HEK293 (cell line): ENCODE measurements at regions not wholly inside any gene's neighbourhood (a gene's known extent, or its start where the extent isn't known, plus 50 kb on each side); places are given as distances from the start of the nearest gene placed in this dataset.

Experiments used
- CTCF ChIA-PET: fragments of 350-600 bp; formaldehyde crosslinking; extraction: SDS; loops from one replicate; lab custom pipeline; 2021; ENCODE audit warnings: antibody characterized with exemption; lab: Yijun Ruan, JAX
- POLR2A ChIA-PET: fragments of 300-600 bp; formaldehyde crosslinking; extraction: SDS; loops from one replicate; lab custom pipeline; 2020; ENCODE audit warnings: antibody characterized with exemption, inconsistent platforms; lab: Yijun Ruan, JAX
- H3K27ac ChIP-seq: fragments of 200-500 bp; sonication (Bioruptor generic); 2 replicates; pipeline ENCODE4 v1.5.1; 2014; ENCODE audit warnings: low read depth, low read length, control low read depth, inconsistent platforms; ENCODE audit errors: extremely low read depth
- H3K36me3 ChIP-seq, 2 experiments: fragments of 200-500 bp in 1 of 2; sonication (Bioruptor generic) in 1 of 2; 1 replicate in 1 of 2; 2 replicates in 1 of 2; pipeline ENCODE4 v1.5.1; 2014 to 2017; ENCODE audit warnings: inconsistent platforms in 2 of 2, low read length in 2 of 2; ENCODE audit not compliant: control insufficient read depth in 2 of 2, insufficient read depth in 1 of 2
- H3K4me1 ChIP-seq: fragments of 200-500 bp; sonication (Bioruptor generic); 2 replicates; pipeline ENCODE4 v1.5.1; 2014; ENCODE audit warnings: mild to moderate bottlenecking, low read length, inconsistent platforms; ENCODE audit not compliant: control insufficient read depth, insufficient read depth
- H3K4me3 ChIP-seq: 2 replicates; pipeline ENCODE4 v1.5.1; 2011; ENCODE audit warnings: low read depth, mild to moderate bottlenecking, control low read depth, low read length, moderate library complexity
- H3K9me3 ChIP-seq: fragments of 200-500 bp; sonication (Bioruptor generic); 2 replicates; pipeline ENCODE4 v1.5.1; 2014; ENCODE audit warnings: low read depth, low read length, inconsistent platforms; ENCODE audit not compliant: control insufficient read depth, insufficient read depth
- GLIS1 ChIP-seq: fragments of 450-650 bp; formaldehyde crosslinking; IDR thresholded peaks from 2 replicates; pipeline ENCODE4 v1.5.1; 2016; ENCODE audit warnings: missing biosample characterization, missing genetic modification characterization
- MEIS1 ChIP-seq: sonication (generic); formaldehyde crosslinking; IDR thresholded peaks from 2 replicates; pipeline ENCODE4 v1.8.1; 2022; ENCODE audit warnings: missing genetic modification reagents, mild to moderate bottlenecking, borderline replicate concordance
- MYNN ChIP-seq: fragments of 450-650 bp; formaldehyde crosslinking; IDR thresholded peaks from 2 replicates; pipeline ENCODE4 v1.5.1; 2016; ENCODE audit warnings: missing biosample characterization, missing genetic modification characterization, borderline replicate concordance
- OVOL3 ChIP-seq: fragments of 450-650 bp; formaldehyde crosslinking; IDR thresholded peaks from 2 replicates; pipeline ENCODE4 v1.5.1; 2016; ENCODE audit warnings: missing biosample characterization, missing genetic modification characterization
- SP2 ChIP-seq: fragments of 450-650 bp; formaldehyde crosslinking; IDR thresholded peaks from 2 replicates; pipeline ENCODE4 v1.5.1; 2016; ENCODE audit warnings: missing biosample characterization, missing genetic modification characterization
- TRIM28 ChIP-seq: IDR thresholded peaks from 2 replicates; pipeline ENCODE4 v1.6.1; 2011; ENCODE audit warnings: low read length, control low read depth, borderline replicate concordance
- YY1 ChIP-seq: fragments of 450-650 bp; formaldehyde crosslinking; IDR thresholded peaks from 2 replicates; pipeline ENCODE4 v1.5.1; 2018; ENCODE audit warnings: missing biosample characterization, missing genetic modification characterization
- ZFP37 ChIP-seq: fragments of 450-650 bp; formaldehyde crosslinking; IDR thresholded peaks from 2 replicates; pipeline ENCODE4 v1.5.1; 2016; ENCODE audit warnings: missing biosample characterization, missing genetic modification characterization
- ZFP69B ChIP-seq: fragments of 450-650 bp; formaldehyde crosslinking; IDR thresholded peaks from 2 replicates; pipeline ENCODE4 v1.5.1; 2016; ENCODE audit warnings: missing biosample characterization, missing genetic modification characterization
- ZIC2 ChIP-seq: fragments of 450-650 bp; formaldehyde crosslinking; IDR thresholded peaks from 2 replicates; pipeline ENCODE4 v1.5.1; 2016; ENCODE audit warnings: missing biosample characterization, missing genetic modification characterization
- ZNF132 ChIP-seq: fragments of 450-650 bp; formaldehyde crosslinking; IDR thresholded peaks from 2 replicates; pipeline ENCODE4 v1.5.1; 2017; ENCODE audit warnings: missing biosample characterization, missing genetic modification characterization, borderline replicate concordance
- ZNF133 ChIP-seq: fragments of 450-650 bp; formaldehyde crosslinking; IDR thresholded peaks from 2 replicates; pipeline ENCODE4 v1.5.1; 2016; ENCODE audit warnings: missing biosample characterization, missing genetic modification characterization
- ZNF175 ChIP-seq: fragments of 450-650 bp; formaldehyde crosslinking; IDR thresholded peaks from 2 replicates; pipeline ENCODE4 v1.5.1; 2016; ENCODE audit warnings: missing biosample characterization, missing genetic modification characterization
- ZNF211 ChIP-seq: fragments of 450-650 bp; formaldehyde crosslinking; IDR thresholded peaks from 2 replicates; pipeline ENCODE4 v1.5.1; 2016; ENCODE audit warnings: low read depth, missing biosample characterization, missing genetic modification characterization
- ZNF239 ChIP-seq: fragments of 450-650 bp; formaldehyde crosslinking; IDR thresholded peaks from 2 replicates; pipeline ENCODE4 v1.5.1; 2016; ENCODE audit warnings: missing biosample characterization, missing genetic modification characterization
- ZNF366 ChIP-seq: fragments of 450-650 bp; formaldehyde crosslinking; conservative IDR thresholded peaks from 2 replicates; pipeline ENCODE4 v1.5.1; 2016; ENCODE audit warnings: missing biosample characterization, missing genetic modification characterization
- ZNF394 ChIP-seq: fragments of 450-650 bp; formaldehyde crosslinking; IDR thresholded peaks from 2 replicates; pipeline ENCODE4 v1.5.1; 2016; ENCODE audit warnings: missing biosample characterization, missing genetic modification characterization, mild to moderate bottlenecking, moderate library complexity, borderline replicate concordance
- ZNF561 ChIP-seq: fragments of 450-650 bp; IDR thresholded peaks from 2 replicates; pipeline ENCODE4 v1.5.1; 2018; ENCODE audit warnings: missing biosample characterization, missing genetic modification characterization, borderline replicate concordance
- ZNF639 ChIP-seq: fragments of 450-650 bp; formaldehyde crosslinking; IDR thresholded peaks from 2 replicates; pipeline ENCODE4 v1.5.1; 2016; ENCODE audit warnings: missing biosample characterization, missing genetic modification characterization
- ZNF660 ChIP-seq: fragments of 450-650 bp; IDR thresholded peaks from 2 replicates; pipeline ENCODE4 v1.5.1; 2018; ENCODE audit warnings: missing biosample characterization, mild to moderate bottlenecking, missing genetic modification characterization
- TF ChIP-seq, protein P1 (sequence below): fragments of 450-650 bp; formaldehyde crosslinking; IDR thresholded peaks from 2 replicates; pipeline ENCODE4 v1.5.1; 2017; ENCODE audit warnings: missing biosample characterization, missing genetic modification characterization
- TF ChIP-seq, protein P2 (sequence below): fragments of 450-650 bp; IDR thresholded peaks from 2 replicates; pipeline ENCODE4 v1.5.1; 2018; ENCODE audit warnings: missing biosample characterization, missing genetic modification characterization
- TF ChIP-seq, protein P3 (sequence below): fragments of 450-650 bp; formaldehyde crosslinking; IDR thresholded peaks from 2 replicates; pipeline ENCODE4 v1.5.1; 2016; ENCODE audit warnings: missing biosample characterization, missing genetic modification characterization

- CTCF ChIA-PET = no interaction called here
- Histone ChIP-seq H3K9me3 (no peaks in the 10 kb centered on the region), H3K36me3 (no peaks in the 10 kb centered on the region), H3K4me3 (no peak overlapping the region), H3K4me1 (no peaks in the 10 kb centered on the region), H3K27ac (no peak overlapping the region)
- TF ChIP-seq, protein P1, sequence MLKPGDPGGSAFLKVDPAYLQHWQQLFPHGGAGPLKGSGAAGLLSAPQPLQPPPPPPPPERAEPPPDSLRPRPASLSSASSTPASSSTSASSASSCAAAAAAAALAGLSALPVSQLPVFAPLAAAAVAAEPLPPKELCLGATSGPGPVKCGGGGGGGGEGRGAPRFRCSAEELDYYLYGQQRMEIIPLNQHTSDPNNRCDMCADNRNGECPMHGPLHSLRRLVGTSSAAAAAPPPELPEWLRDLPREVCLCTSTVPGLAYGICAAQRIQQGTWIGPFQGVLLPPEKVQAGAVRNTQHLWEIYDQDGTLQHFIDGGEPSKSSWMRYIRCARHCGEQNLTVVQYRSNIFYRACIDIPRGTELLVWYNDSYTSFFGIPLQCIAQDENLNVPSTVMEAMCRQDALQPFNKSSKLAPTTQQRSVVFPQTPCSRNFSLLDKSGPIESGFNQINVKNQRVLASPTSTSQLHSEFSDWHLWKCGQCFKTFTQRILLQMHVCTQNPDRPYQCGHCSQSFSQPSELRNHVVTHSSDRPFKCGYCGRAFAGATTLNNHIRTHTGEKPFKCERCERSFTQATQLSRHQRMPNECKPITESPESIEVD (tag by site-specific recombination) = no peak
- TF ChIP-seq MEIS1 = no peak
- no peak for TF ChIP-seq YY1 (tag by site-specific recombination)
- no peak for TF ChIP-seq OVOL3
- TF ChIP-seq GLIS1 (tag by site-specific recombination) = no peak
- TF ChIP-seq ZNF561 (tag by site-specific recombination) = no peak
- TF ChIP-seq, protein P2, sequence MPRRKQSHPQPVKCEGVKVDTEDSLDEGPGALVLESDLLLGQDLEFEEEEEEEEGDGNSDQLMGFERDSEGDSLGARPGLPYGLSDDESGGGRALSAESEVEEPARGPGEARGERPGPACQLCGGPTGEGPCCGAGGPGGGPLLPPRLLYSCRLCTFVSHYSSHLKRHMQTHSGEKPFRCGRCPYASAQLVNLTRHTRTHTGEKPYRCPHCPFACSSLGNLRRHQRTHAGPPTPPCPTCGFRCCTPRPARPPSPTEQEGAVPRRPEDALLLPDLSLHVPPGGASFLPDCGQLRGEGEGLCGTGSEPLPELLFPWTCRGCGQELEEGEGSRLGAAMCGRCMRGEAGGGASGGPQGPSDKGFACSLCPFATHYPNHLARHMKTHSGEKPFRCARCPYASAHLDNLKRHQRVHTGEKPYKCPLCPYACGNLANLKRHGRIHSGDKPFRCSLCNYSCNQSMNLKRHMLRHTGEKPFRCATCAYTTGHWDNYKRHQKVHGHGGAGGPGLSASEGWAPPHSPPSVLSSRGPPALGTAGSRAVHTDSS = no peak
- no peak for TF ChIP-seq ZNF211 (tag by site-specific recombination)
- TF ChIP-seq, protein P3, sequence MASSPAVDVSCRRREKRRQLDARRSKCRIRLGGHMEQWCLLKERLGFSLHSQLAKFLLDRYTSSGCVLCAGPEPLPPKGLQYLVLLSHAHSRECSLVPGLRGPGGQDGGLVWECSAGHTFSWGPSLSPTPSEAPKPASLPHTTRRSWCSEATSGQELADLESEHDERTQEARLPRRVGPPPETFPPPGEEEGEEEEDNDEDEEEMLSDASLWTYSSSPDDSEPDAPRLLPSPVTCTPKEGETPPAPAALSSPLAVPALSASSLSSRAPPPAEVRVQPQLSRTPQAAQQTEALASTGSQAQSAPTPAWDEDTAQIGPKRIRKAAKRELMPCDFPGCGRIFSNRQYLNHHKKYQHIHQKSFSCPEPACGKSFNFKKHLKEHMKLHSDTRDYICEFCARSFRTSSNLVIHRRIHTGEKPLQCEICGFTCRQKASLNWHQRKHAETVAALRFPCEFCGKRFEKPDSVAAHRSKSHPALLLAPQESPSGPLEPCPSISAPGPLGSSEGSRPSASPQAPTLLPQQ (tag by site-specific recombination) = no peak
- TF ChIP-seq ZNF132 = no peak
- TF ChIP-seq ZNF133 (tag by site-specific recombination) = no peak
- no peak for TF ChIP-seq ZNF394 (tag by site-specific recombination)
- no peak for TF ChIP-seq ZNF639
- POLR2A ChIA-PET = no interaction called here
Observed at GRCh38 chr11:38384568-38384967, 1786.5 kb upstream of the RAG2 start.

- H3K4me1 ChIP-seq = no peaks in the 10 kb centered on the region
- no peak overlapping the region for H3K27ac ChIP-seq
- CTCF ChIA-PET = interaction anchor here (0.6 kb wide), 1 partner anchor 1747 kb away, joined by 3 read pairs; no protein-coding TSS in a partner anchor
- H3K9me3 ChIP-seq = no peaks in the 10 kb centered on the region
- H3K36me3 ChIP-seq = no peaks in the 10 kb centered on the region
- H3K4me3 ChIP-seq = no peak overlapping the region
- POLR2A ChIA-PET = no interaction called here
- TF ChIP-seq ZNF660 (tag by site-specific recombination) = no peak
- no peak for TF ChIP-seq ZNF239 (tag by site-specific recombination)
- no peak for TF ChIP-seq TRIM28
- no peak for TF ChIP-seq ZIC2 (tag by site-specific recombination)
Observed at GRCh38 chr11:38365274-38365673, 1767.2 kb upstream of the RAG2 start.

GRCh38 chr11:38356255-38356654, 1758.2 kb upstream of the RAG2 start:
- Histone ChIP-seq H3K36me3 (no peaks in the 10 kb centered on the region), H3K27ac (no peak overlapping the region), H3K9me3 (no peaks in the 10 kb centered on the region), H3K4me1 (no peaks in the 10 kb centered on the region), H3K4me3 (no peak overlapping the region)
- POLR2A ChIA-PET = no interaction called here
- CTCF ChIA-PET = no interaction called here
- no peak for TF ChIP-seq ZFP69B
- no peak for TF ChIP-seq ZNF366 (tag by site-specific recombination)
- no peak for TF ChIP-seq ZNF175
- TF ChIP-seq ZFP37 (tag by site-specific recombination) = no peak
- no peak for TF ChIP-seq MYNN (tag by site-specific recombination)
- TF ChIP-seq SP2 (tag by site-specific recombination) = no peak
